HUES64 (cell line): ENCODE measurements at regions not wholly inside any gene's neighbourhood (a gene's known extent, or its start where the extent isn't known, plus 50 kb on each side); places are given as distances from the start of the nearest gene placed in this dataset.

Experiments
- H3K27ac ChIP-seq: 2 replicates; pipeline ENCODE4 v1.7.0; 2013; ENCODE audit warnings: low read depth, low read length, inconsistent platforms
- H3K27me3 ChIP-seq: 2 replicates; pipeline ENCODE4 v1.6.1; 2013; ENCODE audit warnings: mild to moderate bottlenecking, low read length; ENCODE audit not compliant: insufficient read depth
- H3K36me3 ChIP-seq: 2 replicates; pipeline ENCODE4 v1.6.1; 2013; ENCODE audit warnings: mild to moderate bottlenecking, low read length; ENCODE audit not compliant: insufficient read depth
- H3K4me1 ChIP-seq: 2 replicates; pipeline ENCODE4 v1.6.1; 2013; ENCODE audit warnings: mild to moderate bottlenecking, low read length, moderate library complexity; ENCODE audit not compliant: insufficient read depth
- H3K4me3 ChIP-seq: 2 replicates; pipeline ENCODE4 v1.5.1; 2013; ENCODE audit warnings: mild to moderate bottlenecking, low read length, moderate library complexity
- H3K9ac ChIP-seq: 2 replicates; pipeline ENCODE4 v1.6.1; 2013; ENCODE audit warnings: mild to moderate bottlenecking, low read depth, low read length
- H3K9me3 ChIP-seq: 2 replicates; pipeline ENCODE4 v1.6.1; 2013; ENCODE audit warnings: low read depth, low read length; ENCODE audit not compliant: insufficient read depth
- WGBS: fragments of 150-250, 120-280 bp; methylation state at CpG from one replicate; pipeline ENCODE4 v1.1.7; 2013; ENCODE audit warnings: missing lambda C conversion rate; 5-methylcytosine and 5-hydroxymethylcytosine counted together

- no peak overlapping the region for H3K9ac ChIP-seq
- H3K36me3 ChIP-seq = no peaks in the 10 kb centered on the region
- H3K4me3 ChIP-seq = no peak overlapping the region
- H3K27ac ChIP-seq = no peak overlapping the region
- H3K4me1 ChIP-seq = peaks cover 11% of the 10 kb centered on the region; the same call in 1 of the 2 replicates
- no peaks in the 10 kb centered on the region for H3K27me3 ChIP-seq
- WGBS = 92% methylated on average over 8 of the region's 8 CpGs
- H3K9me3 ChIP-seq = no peaks in the 10 kb centered on the region
Measured at GRCh38 chr2:45072862-45073237, 63.6 kb upstream of the SIX2 start.

- Histone ChIP-seq H3K9ac (no peak overlapping the region), H3K27me3 (no peaks in the 10 kb centered on the region), H3K4me1 (peaks cover 11% of the 10 kb centered on the region; the same call in 1 of the 2 replicates), H3K4me3 (no peak overlapping the region), H3K27ac (no peak overlapping the region), H3K9me3 (no peaks in the 10 kb centered on the region), H3K36me3 (no peaks in the 10 kb centered on the region)
- 95% methylated on average over 9 of the region's 9 CpGs for WGBS
Measured at GRCh38 chr2:45072064-45072861, 63.0 kb upstream of the SIX2 start.

GRCh38 chr2:45070113-45070652, 60.9 kb upstream of the SIX2 start:
- Histone ChIP-seq H3K9ac (no peak overlapping the region), H3K9me3 (no peaks in the 10 kb centered on the region), H3K36me3 (no peaks in the 10 kb centered on the region), H3K4me1 (peaks cover 11% of the 10 kb centered on the region; the same call in 1 of the 2 replicates), H3K4me3 (no peak overlapping the region), H3K27ac (no peak overlapping the region), H3K27me3 (no peaks in the 10 kb centered on the region)
- WGBS = 61% methylated on average over 9 of the region's 9 CpGs

GRCh38 chr2:45069684-45070083, 60.4 kb upstream of the SIX2 start:
- H3K4me3 ChIP-seq = no peak overlapping the region
- H3K9ac ChIP-seq = no peak overlapping the region
- no peak overlapping the region for H3K27ac ChIP-seq
- 91% methylated on average over 5 of the region's 5 CpGs for WGBS
- peaks cover 11% of the 10 kb centered on the region; the same call in 1 of the 2 replicates for H3K4me1 ChIP-seq
- no peaks in the 10 kb centered on the region for H3K9me3 ChIP-seq
- H3K36me3 ChIP-seq = no peaks in the 10 kb centered on the region
- no peaks in the 10 kb centered on the region for H3K27me3 ChIP-seq

GRCh38 chr2:45068571-45069140, 59.4 kb upstream of the SIX2 start:
- H3K9me3 ChIP-seq = no peaks in the 10 kb centered on the region
- no peaks in the 10 kb centered on the region for H3K27me3 ChIP-seq
- no peak overlapping the region for H3K27ac ChIP-seq
- 76% methylated on average over 9 of the region's 9 CpGs for WGBS
- H3K9ac ChIP-seq = no peak overlapping the region
- H3K4me3 ChIP-seq = no peak overlapping the region
- peaks cover 11% of the 10 kb centered on the region; the same call in 1 of the 2 replicates for H3K4me1 ChIP-seq
- H3K36me3 ChIP-seq = no peaks in the 10 kb centered on the region

GRCh38 chr2:45067859-45068570, 58.8 kb upstream of the SIX2 start:
- Histone ChIP-seq H3K27ac (no peak overlapping the region), H3K27me3 (no peaks in the 10 kb centered on the region), H3K36me3 (no peaks in the 10 kb centered on the region), H3K9ac (no peak overlapping the region), H3K4me1 (peaks cover 11% of the 10 kb centered on the region; the same call in 1 of the 2 replicates), H3K9me3 (no peaks in the 10 kb centered on the region), H3K4me3 (no peak overlapping the region)
- WGBS = 78% methylated on average over 6 of the region's 6 CpGs
